Tibial nerve (tissue), 3 donors: ENCODE measurements at regions not wholly inside any gene's neighbourhood (a gene's known extent, or its start where the extent isn't known, plus 50 kb on each side); places are given as distances from the start of the nearest gene placed in this dataset.

Source experiments
- CTCF ChIP-seq, 5 experiments: fragments of 200-600 bp in 3 of 5; fragments of 450-650 bp in 2 of 5; sonication (generic) in 3 of 5; IDR thresholded peaks; one replicate each; pipeline ENCODE4 v1.5.1; 2016 to 2019; ENCODE audit warnings: antibody characterized with exemption in 5 of 5, mild to moderate bottlenecking in 3 of 5, moderate library complexity in 2 of 5
- POLR2A ChIP-seq, 2 donors: fragments of 450-650 bp; IDR thresholded peaks; one replicate each; pipeline ENCODE4 v1.6.1; 2017; ENCODE audit warnings: antibody characterized with exemption in 2 of 2, mild to moderate bottlenecking in 2 of 2, moderate library complexity in 2 of 2

GRCh38 chr5:74433896-74434829 lies 206.4 kb downstream of the ENC1 start:
- TF ChIP-seq CTCF (IDR thresholded peaks at IDR 0.05) (no peak), POLR2A (IDR thresholded peaks at IDR 0.05) (no peak)
